IMR-90 (cell line): ENCODE measurements at regions not wholly inside any gene's neighbourhood (a gene's known extent, or its start where the extent isn't known, plus 50 kb on each side); places are given as distances from the start of the nearest gene placed in this dataset.
A peak's percentile ranks its signal among the peaks of the same experiment; 100 is the strongest.

Source experiments
- ATAC-seq: fragments of 200-7000 bp; cut with Tn5 transposase; 2 replicates; pipeline ENCODE4 v1.9.1; 2020; ENCODE audit warnings: low read depth, mild to moderate bottlenecking, moderate library complexity
- BruUV-seq: library from RNA; stranded (reverse); fragments of 400-500 nt; replicated peaks from 2 replicates; lab custom pipeline; 2021; lab: Mats Ljungman, UMichigan
- CTCF ChIA-PET: fragments of 300-600 bp; formaldehyde crosslinking; extraction: SDS; loops from one replicate; lab custom pipeline; 2021; ENCODE audit warnings: antibody characterized with exemption; lab: Yijun Ruan, JAX
- POLR2A ChIA-PET: fragments of 300-600 bp; sonication (Branson Sonifier 250); formaldehyde crosslinking; loops from one replicate; lab custom pipeline; 2022; ENCODE audit warnings: antibody characterized with exemption; ENCODE audit not compliant: unreplicated experiment; lab: Charles Lee
- DNase-seq: peaks from one replicate; pipeline ENCODE4 v3.0.0; 2013
- H2AFZ ChIP-seq: replicated peaks from 2 replicates; pipeline ENCODE3; 2013; ENCODE audit warnings: low read length, mild to moderate bottlenecking; ENCODE audit not compliant: poor library complexity
- H2AK5ac ChIP-seq: 2 replicates; pipeline ENCODE4 v1.6.1; 2013; ENCODE audit warnings: low read depth, low read length, inconsistent platforms
- H2AK9ac ChIP-seq: replicated peaks from 2 replicates; pipeline ENCODE3; 2013; ENCODE audit warnings: mild to moderate bottlenecking, low read depth, low read length, moderate library complexity; ENCODE audit not compliant: poor library complexity
- H2BK120ac ChIP-seq: 2 replicates; pipeline ENCODE4 v1.6.1; 2013; ENCODE audit warnings: low read depth, low read length, inconsistent platforms
- H2BK15ac ChIP-seq: 3 replicates; pipeline ENCODE4 v1.6.1; 2013; ENCODE audit warnings: low read depth, low read length, inconsistent platforms
- H2BK20ac ChIP-seq: 2 replicates; pipeline ENCODE4 v1.6.1; 2013; ENCODE audit warnings: low read depth, mild to moderate bottlenecking, inconsistent platforms, low read length, moderate library complexity
- H2BK5ac ChIP-seq: 2 replicates; pipeline ENCODE4 v1.6.1; 2013; ENCODE audit warnings: mild to moderate bottlenecking, low read depth, low read length, inconsistent platforms; ENCODE audit not compliant: poor library complexity, severe bottlenecking
- H3K14ac ChIP-seq: replicated peaks from 2 replicates; pipeline ENCODE4 v1.6.1; 2013; ENCODE audit warnings: low read depth, low read length, inconsistent platforms
- H3K18ac ChIP-seq: 2 replicates; pipeline ENCODE4 v1.6.1; 2013; ENCODE audit warnings: low read depth, low read length, control low read depth
- H3K23ac ChIP-seq: 2 replicates; pipeline ENCODE4 v1.6.1; 2013; ENCODE audit warnings: low read depth, low read length, inconsistent platforms
- H3K27ac ChIP-seq: 2 replicates; pipeline ENCODE4 v1.5.1; 2013; ENCODE audit warnings: mild to moderate bottlenecking, control low read depth, low read length; ENCODE audit not compliant: insufficient read depth
- H3K27me3 ChIP-seq: 2 replicates; pipeline ENCODE4 v1.6.1; 2013; ENCODE audit warnings: low read length; ENCODE audit not compliant: control insufficient read depth, insufficient read depth
- H3K36me3 ChIP-seq: 2 replicates; pipeline ENCODE4 v1.6.1; 2013; ENCODE audit warnings: low read length, mixed read lengths; ENCODE audit not compliant: control insufficient read depth, insufficient read depth
- H3K4ac ChIP-seq: 2 replicates; pipeline ENCODE4 v1.6.1; 2013; ENCODE audit warnings: low read depth, low read length, inconsistent platforms
- H3K4me1 ChIP-seq: 2 replicates; pipeline ENCODE4 v1.6.1; 2013; ENCODE audit warnings: low read length, mixed read lengths; ENCODE audit not compliant: control insufficient read depth, insufficient read depth
- H3K4me2 ChIP-seq: 2 replicates; pipeline ENCODE4 v1.6.1; 2013; ENCODE audit warnings: low read depth, mild to moderate bottlenecking, control low read depth, low read length, moderate library complexity
- H3K4me3 ChIP-seq: 2 replicates; pipeline ENCODE4 v1.5.1; 2013; ENCODE audit warnings: low read depth, mild to moderate bottlenecking, control low read depth, low read length, moderate library complexity; ENCODE audit not compliant: insufficient read depth
- H3K56ac ChIP-seq: 2 replicates; pipeline ENCODE4 v1.6.1; 2013; ENCODE audit warnings: low read length, inconsistent platforms; ENCODE audit not compliant: insufficient read depth; ENCODE audit errors: extremely low read depth
- H3K79me1 ChIP-seq, 2 experiments: 2 replicates each; pipeline ENCODE4 v1.6.1; 2013; ENCODE audit warnings: low read length in 2 of 2, inconsistent platforms in 1 of 2, low read depth in 1 of 2
- H3K9ac ChIP-seq: 2 replicates; pipeline ENCODE4 v1.6.1; 2013; ENCODE audit warnings: low read depth, low read length, control low read depth
- H3K9me1 ChIP-seq: 2 replicates; pipeline ENCODE4 v1.6.1; 2013; ENCODE audit warnings: low read length, inconsistent platforms; ENCODE audit not compliant: insufficient read depth
- H3K9me3 ChIP-seq: 2 replicates; pipeline ENCODE4 v1.6.1; 2013; ENCODE audit warnings: low read length; ENCODE audit not compliant: control insufficient read depth, insufficient read depth
- H4K20me1 ChIP-seq: 2 replicates; pipeline ENCODE4 v1.6.1; 2013; ENCODE audit warnings: low read length, inconsistent platforms; ENCODE audit not compliant: insufficient read depth
- H4K5ac ChIP-seq: 2 replicates; pipeline ENCODE4 v1.6.1; 2013; ENCODE audit warnings: mild to moderate bottlenecking, low read depth, low read length, control low read depth
- H4K8ac ChIP-seq, 2 experiments: 2 replicates each; pipeline ENCODE4 v1.6.1; 2013; ENCODE audit warnings: low read depth in 2 of 2, low read length in 2 of 2, control low read depth in 1 of 2, inconsistent platforms in 1 of 2
- H4K91ac ChIP-seq: 2 replicates; pipeline ENCODE4 v1.6.1; 2013; ENCODE audit warnings: low read depth, low read length, inconsistent platforms; ENCODE audit not compliant: insufficient read depth
- BHLHE40 ChIP-seq: fragments of 150-350 bp; IDR thresholded peaks from 2 replicates; pipeline ENCODE4 v1.6.1; 2016; ENCODE audit warnings: mild to moderate bottlenecking, low read depth, low read length
- CEBPB ChIP-seq: IDR thresholded peaks from 2 replicates; pipeline ENCODE4 v1.6.1; 2012; ENCODE audit warnings: low read depth, low read length, improper control_type of control experiment
- CTCF ChIP-seq: conservative IDR thresholded peaks from 2 replicates; pipeline ENCODE4 v1.5.1; 2012; ENCODE audit warnings: mild to moderate bottlenecking, low read depth, low read length, improper control_type of control experiment
- ELK1 ChIP-seq: fragments of 150-350 bp; IDR thresholded peaks from 2 replicates; pipeline ENCODE4 v1.6.1; 2016; ENCODE audit warnings: low read depth, mild to moderate bottlenecking, low read length, moderate library complexity, borderline replicate concordance
- FOS ChIP-seq: fragments of 150-350 bp; IDR thresholded peaks from 2 replicates; pipeline ENCODE4 v1.6.1; 2016; ENCODE audit warnings: low read depth, low read length
- MAFK ChIP-seq: IDR thresholded peaks from 2 replicates; pipeline ENCODE4 v1.6.1; 2012; ENCODE audit warnings: low read depth, low read length, improper control_type of control experiment
- MAZ ChIP-seq: IDR thresholded peaks from 2 replicates; pipeline ENCODE4 v1.6.1; 2012; ENCODE audit warnings: low read depth, mild to moderate bottlenecking, low read length, improper control_type of control experiment, moderate library complexity, borderline replicate concordance
- MXI1 ChIP-seq: IDR thresholded peaks from 2 replicates; pipeline ENCODE4 v1.6.1; 2012; ENCODE audit warnings: low read depth, mild to moderate bottlenecking, low read length, moderate library complexity, borderline replicate concordance
- NFE2L2 ChIP-seq: fragments of 150-350 bp; IDR thresholded peaks from 2 replicates; pipeline ENCODE4 v1.6.1; 2016; ENCODE audit warnings: low read depth, mild to moderate bottlenecking, low read length
- POLR2A ChIP-seq: IDR thresholded peaks from 2 replicates; pipeline ENCODE4 v1.6.1; 2012; ENCODE audit warnings: mild to moderate bottlenecking, low read depth, low read length
- RCOR1 ChIP-seq: IDR thresholded peaks from 2 replicates; pipeline ENCODE4 v1.6.1; 2012; ENCODE audit warnings: mild to moderate bottlenecking, low read length, improper control_type of control experiment; ENCODE audit not compliant: insufficient replicate concordance
- RFX5 ChIP-seq: IDR thresholded peaks from 2 replicates; pipeline ENCODE4 v1.8.0; 2012; ENCODE audit warnings: low read depth, mild to moderate bottlenecking, low read length, moderate library complexity
- SMC3 ChIP-seq: fragments of 150-350 bp; IDR thresholded peaks from 2 replicates; pipeline ENCODE4 v1.6.1; 2016; ENCODE audit warnings: low read depth, mild to moderate bottlenecking, antibody characterized with exemption, low read length, moderate library complexity
- USF2 ChIP-seq: fragments of 150-350 bp; IDR thresholded peaks from 2 replicates; pipeline ENCODE4 v1.6.1; 2017; ENCODE audit warnings: mild to moderate bottlenecking, antibody characterized with exemption, low read length, low read depth
- WGBS, 2 experiments: methylation state at CpG; one replicate each; pipeline versions ENCODE4 v1.1.5 to v1.1.7; 2013; ENCODE audit warnings: missing lambda C conversion rate in 2 of 2; ENCODE audit not compliant: insufficient read length in 1 of 2; ENCODE audit errors: extremely low coverage in 2 of 2; 5-methylcytosine and 5-hydroxymethylcytosine counted together
- dilution Hi-C: fragments of 300-500 bp; cut with HindIII; formaldehyde crosslinking; loops from one replicate; pipeline ENCODE4 v1.14.3; 2018; ENCODE audit warnings: low sequenced_read_pairs; ENCODE audit not compliant: unreplicated experiment
- in situ Hi-C: fragments of 300-500 bp; cut with MboI; formaldehyde crosslinking; loops from 3 replicates; pipeline ENCODE4 v1.14.3; 2019; ENCODE audit warnings: low sequenced_read_pairs, inconsistent platforms, mixed read lengths
- intact Hi-C: fragments of 100-400 bp; cut with micrococcal nuclease; formaldehyde crosslinking; loops from 2 replicates; pipeline ENCODE4 v1.10.0; 2022

- in situ Hi-C loops: no loop called here
- TF ChIP-seq CTCF (no peak), ELK1 (no peak), USF2 (no peak), SMC3 (no peak), RFX5 (no peak), FOS (no peak), BHLHE40 (no peak), MAZ (no peak), MAFK (no peak), NFE2L2 (no peak), RCOR1 (no peak), MXI1 (no peak), CEBPB (no peak), POLR2A (no peak)
Measured at GRCh38 chr5:135190416-135191083, 156.5 kb upstream of the PITX1 start.

More at GRCh38 chr5:135190416-135191083, 156.5 kb upstream of the PITX1 start:
- dilution Hi-C loops: no loop called here
- peak overlapping the region; percentile 88; the same call in 1 of the 2 replicates for H2BK120ac ChIP-seq
- no peaks in the 10 kb centered on the region for H4K20me1 ChIP-seq
- H3K27me3 ChIP-seq: no peaks in the 10 kb centered on the region
- DNase-seq (no peak), ATAC-seq (no peak)
- H3K27ac ChIP-seq: no peak overlapping the region
- no peak overlapping the region for H2AK9ac ChIP-seq
- POLR2A ChIA-PET: no interaction called here
- H2BK5ac ChIP-seq: no peak overlapping the region
- H3K4me2 ChIP-seq: no peak overlapping the region
- H3K36me3 ChIP-seq: no peaks in the 10 kb centered on the region
- no TSS peak for BruUV-seq
- no peak overlapping the region for H3K9ac ChIP-seq
- peaks cover 6% of the 10 kb centered on the region; the same call in 1 of the 2 replicates for H3K9me1 ChIP-seq
- H2BK15ac ChIP-seq: peak overlapping the region; percentile 49; the same call in 1 of the 3 replicates
- H3K18ac ChIP-seq: no peak overlapping the region; the same call in 1 of the 2 replicates
- H3K9me3 ChIP-seq: no peaks in the 10 kb centered on the region
- no peak overlapping the region; the same call in 1 of the 2 replicates for H4K5ac ChIP-seq
- no peak overlapping the region for H3K56ac ChIP-seq
- no peak overlapping the region for H3K14ac ChIP-seq
- no peak overlapping the region; the same call in 1 of the 2 replicates for H4K91ac ChIP-seq
- peaks cover 22% of the 10 kb centered on the region for H3K4me1 ChIP-seq
- CTCF ChIA-PET: interaction anchor here (0.6 to 1.1 kb wide), 4 partner anchors 157 to 180 kb away, joined by 3 to 5 read pairs (median 4); partner anchors contain the start of gene PITX1
- H3K4ac ChIP-seq: peak overlapping the region; percentile 54; the same call in 1 of the 2 replicates
- 0 out of 4 replicates have a peak, but pooled peaks cover 0 to 3% of the 10 kb centered on the region in 2 experiments for H3K79me1 ChIP-seq
- H2BK20ac ChIP-seq: peak overlapping the region; percentile 51; the same call in 1 of the 2 replicates
- H3K23ac ChIP-seq: 0 out of 2 replicates have a peak overlapping the region, but pooled peaks have one; percentile 48
- 0 out of 2 replicates have a peak overlapping the region, but pooled peaks have one; percentile 71 for H2AK5ac ChIP-seq
- WGBS, 2 experiments: 80% methylated on average over 1 of the region's 22 CpGs; no CpG with 5 or more reads in 1 of the 2 experiments
- peak overlapping the region in 1 of 2 experiments; percentile 59; a peak in 1 of 4 replicates for H4K8ac ChIP-seq
- intact Hi-C loops: loop anchor here (2.0 to 5.0 kb wide), 3 partner anchors 142 to 283 kb away; partner anchors contain the start of gene PCBD2
- H2AFZ ChIP-seq: peak overlapping the region; percentile 90
- H3K4me3 ChIP-seq: no peak overlapping the region
